Left cardiac atrium (tissue), 4 donors: ENCODE measurements at regions not wholly inside any gene's neighbourhood (a gene's known extent, or its start where the extent isn't known, plus 50 kb on each side); places are given as distances from the start of the nearest gene placed in this dataset.

Experiments
- ATAC-seq, 2 donors: fragments of 200-7000 bp; cut with Tn5 transposase; one replicate each; pipeline ENCODE4 v1.9.1; 2020; ENCODE audit warnings: mild to moderate bottlenecking in 2 of 2, moderate library complexity in 2 of 2
- DNase-seq: peaks from one replicate; pipeline ENCODE4 v3.0.0-alpha.2; 2020
- intact Hi-C, 2 donors: fragments of 100-400 bp; cut with DNase I; formaldehyde crosslinking; loops; one replicate each; pipeline versions ENCODE4 v1.14.1 to v1.15.1; 2022 to 2023
- donor health status: DM: no; HTN: yes; CAD: no.
- donor health status: DM: no; HTN: yes; CAD: no; lungs with severe emphysema.
- donor health status: DM: yes; HTN: yes; CAD: no.
- donor health status: Dilated cardiomyopathy.

DNA sequence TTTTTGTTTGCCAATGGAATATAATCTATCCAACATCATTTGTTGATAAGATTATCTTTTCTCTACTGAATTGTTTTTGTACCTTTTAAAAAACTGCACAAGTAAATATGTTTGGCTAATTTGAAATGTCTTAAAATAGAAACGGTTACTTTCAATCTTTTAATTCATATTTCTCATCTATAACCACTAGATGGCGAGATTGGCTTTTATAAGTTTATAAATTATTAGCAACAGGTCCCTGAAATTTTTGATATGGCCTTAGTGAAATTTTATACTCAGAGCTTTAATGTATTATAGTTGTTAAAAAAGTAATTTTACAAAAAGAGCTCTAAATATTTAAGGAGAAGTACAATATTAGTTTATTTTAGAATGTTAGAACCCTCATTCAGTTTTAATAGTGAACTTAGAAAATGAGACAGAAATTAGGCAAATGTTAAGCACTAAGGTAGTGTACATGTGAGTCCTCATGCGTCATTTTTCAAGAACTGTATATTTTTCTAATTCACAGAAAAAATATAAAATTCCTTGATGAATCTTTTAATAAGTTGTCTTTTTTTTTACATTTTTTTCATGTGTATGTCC is 592.5 kb downstream of the ARL4A start:
- ATAC-seq: no peak
- DNase-seq: no peak
- intact Hi-C loops: loop anchor here (2.0 to 10.0 kb wide), 3 partner anchors 1175 to 1413 kb away; no protein-coding TSS in a partner anchor

DNA sequence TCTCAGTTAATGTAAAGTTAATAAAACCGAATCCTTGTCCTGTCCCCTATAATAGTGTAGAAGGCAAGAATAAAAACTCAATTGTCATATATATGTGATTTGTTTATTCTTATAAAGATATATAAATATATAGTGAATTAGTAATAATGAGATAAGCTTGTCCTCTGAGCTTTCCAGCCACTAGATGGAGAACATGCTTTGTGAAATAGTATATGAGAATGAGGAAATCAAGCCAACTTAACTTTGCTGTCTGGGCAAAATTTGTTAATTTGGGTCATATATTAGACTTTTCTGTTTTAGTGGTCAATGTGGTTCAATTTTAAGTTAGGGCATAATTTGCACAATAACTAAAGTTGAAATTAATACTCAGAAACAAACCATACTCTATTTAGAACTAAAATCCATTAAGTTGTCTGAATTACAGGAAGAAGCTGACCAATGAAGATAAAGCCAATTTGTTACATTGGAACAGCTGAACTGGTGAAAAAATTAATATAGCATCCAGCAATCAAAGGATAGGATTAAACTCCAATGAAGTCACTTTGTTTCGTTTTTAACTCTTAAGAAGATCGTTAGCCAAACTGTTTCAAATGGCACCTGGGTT is 595.0 kb downstream of the ARL4A start:
- intact Hi-C loops: loop anchor here (5.0 to 10.0 kb wide), 2 partner anchors 1172 to 1410 kb away; no protein-coding TSS in a partner anchor
- DNase-seq (no peak), ATAC-seq (no peak)

DNA sequence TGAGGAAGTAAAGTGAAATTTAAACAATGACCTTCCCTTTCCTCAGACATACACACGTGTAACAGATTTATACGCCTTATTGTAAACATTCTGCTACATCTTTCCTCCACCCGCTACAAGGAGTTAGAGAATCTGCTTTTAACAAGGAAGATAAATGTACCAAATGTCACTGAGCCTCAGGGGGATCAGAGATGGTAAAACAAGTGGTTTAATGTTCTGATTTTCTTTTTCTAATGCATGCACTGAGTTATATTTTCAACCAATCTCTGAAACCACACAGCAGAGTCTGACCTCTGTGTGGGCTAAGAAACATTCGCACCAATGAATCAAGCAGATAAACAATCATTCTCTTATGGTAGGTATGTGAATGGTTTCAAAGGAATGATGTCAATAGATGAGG is 599.5 kb downstream of the ARL4A start:
- DNase-seq: no peak
- intact Hi-C loops: loop anchor here in 1 of 2 donors (10.0 kb wide), 1 partner anchor 1168 kb away; no protein-coding TSS in a partner anchor
- no peak for ATAC-seq

DNA sequence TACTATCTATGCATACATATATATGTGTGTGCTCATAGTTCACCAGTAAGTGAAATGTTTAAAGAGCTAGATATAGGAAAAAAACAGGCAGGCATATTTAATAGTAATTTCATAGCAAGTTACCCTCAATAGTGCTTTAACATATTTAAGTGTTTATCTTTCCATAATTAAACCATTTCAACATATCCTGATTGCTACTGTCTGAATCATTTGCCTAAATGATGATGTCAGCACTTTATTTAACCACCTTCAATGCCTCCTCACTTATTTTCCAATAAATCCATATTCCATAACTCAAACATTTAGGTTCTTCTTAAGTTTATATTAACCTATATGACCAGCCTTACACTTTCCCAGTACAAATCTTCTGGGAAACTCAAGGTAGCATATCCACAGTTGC is 601.1 kb downstream of the ARL4A start:
- DNase-seq (no peak), ATAC-seq (no peak)
- intact Hi-C loops: loop anchor here in 1 of 2 donors (10.0 kb wide), 1 partner anchor 1166 kb away; no protein-coding TSS in a partner anchor

DNA sequence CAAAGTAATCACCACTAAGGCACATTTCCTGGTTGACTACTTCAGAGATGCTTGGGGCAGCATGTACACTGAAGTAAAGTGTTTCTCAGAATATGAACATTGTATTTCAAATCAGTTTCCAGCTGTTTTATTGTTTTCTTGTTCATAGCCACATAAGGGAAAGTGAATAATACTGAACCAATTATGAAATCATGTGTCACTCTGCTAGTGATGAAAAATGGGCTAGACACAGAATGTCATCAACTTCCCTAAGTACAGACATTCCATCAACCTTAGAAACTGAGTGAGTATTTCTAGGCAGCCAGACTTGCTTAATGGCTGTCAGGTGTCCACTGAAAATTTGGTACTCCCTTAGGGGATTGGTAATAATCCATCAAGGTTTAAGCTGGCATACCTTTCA is 603.5 kb downstream of the ARL4A start:
- intact Hi-C loops: no loop called here
- ATAC-seq (no peak), DNase-seq (no peak)

DNA sequence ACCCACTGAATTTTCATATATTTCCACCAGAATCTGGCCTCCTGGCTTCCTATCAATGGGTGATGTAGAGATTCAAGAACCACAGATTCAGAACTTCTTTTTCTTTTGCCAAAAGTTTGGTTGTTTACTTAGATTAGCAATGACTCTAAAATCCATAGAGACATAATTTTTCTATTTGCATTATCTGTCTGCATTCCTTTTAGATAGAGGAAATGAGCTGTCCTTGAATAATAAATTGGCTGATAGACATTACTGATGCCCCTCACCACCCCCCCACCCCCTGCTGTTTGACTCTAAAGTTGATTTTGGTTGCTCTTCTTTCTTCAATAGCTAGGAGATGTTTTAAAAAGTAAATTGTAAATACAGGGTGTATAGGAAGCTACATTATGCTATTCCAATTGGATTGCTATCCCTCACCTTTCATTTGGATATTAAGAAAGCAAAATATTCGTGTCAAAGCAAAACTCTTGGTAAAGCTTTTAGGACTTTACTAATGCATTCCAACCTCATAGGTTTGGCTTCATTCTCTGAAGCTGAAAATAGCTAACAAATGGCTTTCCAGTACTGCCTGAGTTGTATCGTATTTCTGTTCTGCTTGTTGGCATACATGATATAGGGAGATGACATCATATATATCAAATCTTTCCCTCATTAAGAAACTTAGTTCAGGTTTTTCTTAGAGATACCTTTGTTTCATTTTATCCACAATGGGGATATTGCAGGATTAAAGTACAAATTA is 606.0 kb downstream of the ARL4A start:
- intact Hi-C loops: no loop called here
- no peak for ATAC-seq
- no peak for DNase-seq

DNA sequence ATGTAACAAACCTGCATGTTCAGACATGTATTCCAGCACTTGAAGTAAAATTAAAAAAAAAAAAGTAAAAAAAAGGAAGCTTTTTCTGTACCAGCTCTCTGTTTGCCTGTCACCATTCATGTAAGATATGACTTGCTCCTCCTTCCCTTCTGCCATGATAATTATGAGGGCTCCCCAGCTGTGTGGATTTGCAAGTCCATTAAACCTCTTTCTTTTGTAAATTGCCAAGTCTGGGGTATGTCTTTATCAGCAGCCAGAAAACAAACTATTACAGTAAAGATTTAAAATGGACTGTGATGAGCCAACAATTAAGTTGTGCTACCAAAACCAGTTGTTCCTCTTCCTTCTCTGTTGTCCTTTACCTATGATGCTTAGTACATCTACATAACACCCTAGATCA is 619.6 kb downstream of the ARL4A start:
- DNase-seq: no peak
- intact Hi-C loops: no loop called here
- ATAC-seq: no peak

DNA sequence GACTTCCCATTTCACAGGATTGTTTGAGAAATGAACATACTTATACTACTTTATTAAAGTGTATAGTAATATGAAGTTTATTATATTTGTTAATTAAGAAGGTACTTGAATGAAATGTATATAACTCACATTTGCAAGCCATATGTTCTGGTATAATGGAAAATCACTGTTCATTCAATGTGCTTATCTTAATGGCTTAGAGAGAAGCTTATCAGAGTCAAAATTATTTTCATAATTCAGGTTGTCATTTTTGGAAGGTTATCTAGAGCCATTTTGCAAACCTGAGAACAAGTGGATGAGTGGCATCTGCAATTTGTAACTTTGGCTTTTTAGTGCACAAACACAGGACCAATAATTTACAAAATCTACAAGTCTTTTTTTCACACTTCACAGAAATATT is 621.0 kb downstream of the ARL4A start:
- ATAC-seq (no peak), DNase-seq (no peak)
- intact Hi-C loops: no loop called here

DNA sequence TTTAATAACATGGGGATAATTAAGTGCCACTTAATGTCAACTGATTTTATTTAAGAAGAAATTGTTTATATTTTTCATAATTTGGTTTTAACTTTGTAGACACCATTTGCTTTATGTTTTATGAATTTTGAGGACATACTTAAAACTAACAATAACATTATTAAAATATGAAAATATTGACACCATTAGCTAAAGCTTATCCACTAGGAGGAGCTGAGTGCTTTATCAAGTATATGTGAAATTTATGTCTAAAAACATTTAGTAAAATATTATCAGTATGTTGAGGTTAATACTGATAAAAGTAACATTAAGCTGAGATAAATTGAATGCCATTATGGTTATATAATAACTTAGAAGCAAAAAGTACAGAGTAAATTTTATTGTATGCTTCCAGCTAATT is 622.1 kb downstream of the ARL4A start:
- DNase-seq (no peak), ATAC-seq (no peak)
- intact Hi-C loops: no loop called here

DNA sequence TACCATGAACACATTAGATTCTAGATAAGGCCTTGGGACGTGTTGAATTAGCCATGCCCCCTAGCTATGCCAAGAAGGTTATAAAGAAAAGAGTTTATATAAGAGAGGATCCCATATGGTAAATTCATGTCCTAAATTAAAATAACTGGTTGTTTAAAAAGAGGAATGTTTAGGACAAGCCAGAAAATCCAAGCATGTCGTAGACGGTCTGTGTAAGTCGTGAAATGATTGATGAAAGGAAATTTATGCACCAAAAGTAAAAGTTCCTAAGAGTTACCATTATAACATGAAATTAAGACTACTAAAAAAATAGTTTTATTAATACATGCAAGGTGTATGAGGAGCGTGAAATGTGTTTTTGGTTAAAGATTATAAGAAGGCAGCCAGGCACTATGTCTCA is 624.9 kb downstream of the ARL4A start:
- ATAC-seq: no peak
- no peak for DNase-seq
- intact Hi-C loops: no loop called here

DNA sequence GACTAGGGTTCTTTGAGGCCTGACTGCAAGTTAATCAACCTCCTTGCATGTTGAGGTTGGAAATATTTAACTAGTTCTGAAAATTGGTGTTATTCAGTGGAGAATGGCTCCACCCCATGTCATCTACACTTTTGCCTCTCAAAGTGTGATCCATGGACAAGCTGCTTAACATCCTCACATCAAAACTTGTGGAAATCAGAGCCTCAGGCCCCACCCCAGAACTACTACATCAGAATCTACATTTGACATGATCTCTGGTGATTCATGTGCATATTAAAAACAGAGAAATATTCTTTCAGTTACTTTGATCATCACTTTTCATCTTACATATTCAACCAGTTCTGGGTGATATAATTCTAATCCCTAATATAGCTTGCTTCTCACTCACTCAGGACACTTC is 632.9 kb downstream of the ARL4A start:
- intact Hi-C loops: no loop called here
- no peak for DNase-seq
- no peak for ATAC-seq

DNA sequence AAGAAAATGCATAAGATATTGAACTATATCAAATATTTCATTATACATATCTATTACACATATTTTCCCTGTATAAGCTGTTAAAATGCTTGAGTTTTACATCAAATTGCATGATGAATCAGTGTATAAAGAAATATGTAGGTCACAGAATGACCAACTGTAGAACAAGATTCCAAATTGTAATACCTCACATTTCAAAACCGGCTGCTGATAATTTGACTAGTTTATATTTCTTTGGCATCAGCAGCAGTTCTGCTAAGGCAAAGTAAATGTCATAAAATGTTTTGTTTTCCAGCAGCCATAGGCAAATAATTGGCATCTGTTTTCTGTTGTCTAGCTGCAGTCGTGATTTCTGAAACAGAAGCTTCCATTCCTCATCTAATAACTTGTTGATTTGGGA is 633.9 kb downstream of the ARL4A start:
- intact Hi-C loops: no loop called here
- ATAC-seq (no peak), DNase-seq (no peak)

DNA sequence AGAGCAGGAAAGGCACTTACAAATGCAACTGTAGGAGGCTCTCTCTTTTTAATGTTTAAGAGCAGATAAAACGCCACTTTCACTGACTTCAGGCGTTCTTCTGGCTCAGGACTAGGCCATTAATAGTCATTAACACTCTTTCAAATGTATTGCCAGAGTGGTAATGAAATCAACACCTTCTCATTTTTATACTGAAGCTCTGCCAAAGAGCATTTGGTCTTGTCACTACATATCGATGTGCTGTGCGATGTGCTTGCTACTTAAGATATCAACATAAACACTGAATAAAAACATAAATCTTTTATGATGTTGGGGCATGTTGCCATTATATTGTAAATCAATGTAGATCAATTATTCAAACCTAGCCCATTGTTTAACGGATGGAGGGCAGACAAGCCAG is 634.7 kb downstream of the ARL4A start:
- DNase-seq (no peak), ATAC-seq (no peak)
- intact Hi-C loops: no loop called here

DNA sequence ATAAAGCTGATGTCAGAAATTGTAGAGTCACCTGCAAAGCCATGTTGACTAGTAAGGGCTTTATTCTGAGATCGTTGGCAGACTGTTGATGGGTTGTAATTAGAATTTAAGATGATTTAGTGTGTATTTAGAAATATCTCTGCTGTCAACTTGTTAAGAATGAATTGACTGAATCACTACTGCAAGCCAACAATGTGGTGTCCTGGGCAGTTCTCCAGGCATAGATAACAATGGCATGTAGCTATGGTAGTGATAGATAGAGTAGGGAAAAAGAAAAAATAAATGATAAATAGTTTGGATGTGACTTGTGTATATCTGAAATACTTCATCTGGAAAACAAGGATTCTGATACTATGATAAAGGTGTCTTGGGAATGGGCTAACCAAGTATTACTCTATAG is 640.2 kb downstream of the ARL4A start:
- DNase-seq: no peak
- no peak for ATAC-seq
- intact Hi-C loops: no loop called here

DNA sequence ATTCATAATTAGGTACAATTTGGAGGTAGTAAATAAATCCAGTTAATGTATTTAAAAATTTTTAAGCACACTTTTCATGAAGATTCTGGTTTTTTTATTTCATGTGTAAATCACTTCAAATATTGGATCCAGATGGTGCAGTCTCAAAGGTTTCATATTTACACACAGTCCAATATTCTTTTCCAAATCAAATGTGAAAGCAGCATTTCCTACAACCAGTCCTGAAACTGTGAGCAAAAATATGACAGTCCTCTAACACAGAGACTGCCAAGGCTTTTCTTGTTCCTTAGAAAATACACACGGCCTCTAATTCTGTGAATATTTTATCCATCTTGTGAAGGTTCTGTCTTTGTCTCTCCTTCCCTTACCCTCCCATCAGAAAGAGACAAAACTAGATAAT is 645.9 kb downstream of the ARL4A start:
- ATAC-seq (no peak), DNase-seq (no peak)
- intact Hi-C loops: no loop called here

DNA sequence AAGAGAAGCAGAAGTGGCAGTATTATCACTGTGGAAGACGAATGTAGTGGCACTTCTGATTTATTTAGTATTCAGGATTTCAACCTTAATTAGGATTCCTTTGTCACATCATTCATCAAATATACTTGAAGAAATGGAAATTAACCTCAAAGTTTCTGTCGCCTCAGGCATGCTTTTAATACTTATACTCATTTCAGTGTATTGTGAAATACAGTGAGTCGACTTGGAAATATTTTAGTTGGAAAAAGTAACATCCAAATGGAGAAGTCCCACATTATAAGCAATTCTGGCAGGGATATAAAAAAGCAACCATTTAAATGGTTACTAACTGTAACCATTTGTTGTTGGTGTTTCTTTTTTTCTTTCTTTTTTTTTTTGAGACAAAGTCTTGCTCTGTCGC is 648.8 kb downstream of the ARL4A start:
- DNase-seq: no peak
- ATAC-seq: no peak
- intact Hi-C loops: no loop called here

DNA sequence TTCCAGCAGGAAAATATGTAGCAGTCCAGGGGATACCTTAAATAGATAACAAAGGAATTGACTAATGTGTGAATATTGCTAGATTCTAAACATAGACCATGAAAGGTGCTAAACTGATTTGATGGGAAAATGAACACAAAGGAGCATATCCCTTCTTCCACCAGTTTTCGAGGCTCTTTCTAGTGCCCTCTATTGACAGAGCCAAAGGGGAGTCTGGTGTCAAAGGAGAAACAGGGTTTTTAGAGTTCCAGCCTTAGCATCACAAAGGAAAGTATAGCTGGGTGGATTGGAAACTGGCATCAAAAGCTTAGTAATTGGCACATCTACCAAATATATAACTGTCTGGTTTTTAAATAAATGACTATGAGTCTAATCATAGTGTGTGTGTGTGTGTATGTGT is 636.8 kb downstream of the ETV1 start:
- intact Hi-C loops: no loop called here
- DNase-seq (no peak), ATAC-seq (no peak)

DNA sequence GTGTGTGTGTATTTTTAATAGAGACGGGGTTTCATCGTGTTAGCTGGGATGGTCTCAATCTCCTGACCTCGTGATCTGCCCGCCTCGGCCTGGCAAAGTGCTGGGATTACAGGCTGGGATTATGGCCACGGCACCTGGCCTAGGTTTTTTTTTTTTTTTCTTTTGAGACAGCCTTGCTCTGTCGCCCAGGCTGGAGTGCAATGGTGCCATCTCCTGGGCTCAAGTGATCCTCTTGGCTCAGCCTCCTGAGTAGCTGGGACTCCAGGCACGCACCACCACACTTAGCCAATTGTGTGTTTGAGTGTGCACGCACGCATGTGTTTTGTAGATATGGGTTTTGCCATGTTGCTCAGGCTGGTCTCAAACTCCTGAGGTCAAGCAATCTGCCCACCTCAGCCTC is 629.8 kb downstream of the ETV1 start:
- no peak for DNase-seq
- intact Hi-C loops: no loop called here
- ATAC-seq: no peak

DNA sequence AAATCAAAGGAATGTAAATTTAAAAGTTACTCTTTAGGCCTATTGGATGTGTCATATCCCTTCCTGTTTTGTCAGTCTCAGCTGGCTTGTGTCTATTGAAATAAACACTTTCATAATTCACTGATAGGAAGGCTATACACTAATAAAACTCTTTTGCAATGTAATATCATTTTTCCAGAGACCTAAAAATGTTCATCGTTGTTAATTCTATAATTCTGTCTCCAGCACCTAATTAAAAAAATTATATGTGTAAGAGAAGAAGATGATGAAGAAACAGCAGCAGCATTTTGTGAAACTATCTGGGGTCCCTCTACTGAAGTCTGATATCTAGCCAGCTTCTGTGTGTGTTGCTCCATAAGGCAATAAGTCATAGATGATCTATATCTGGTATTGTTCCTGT is 602.7 kb downstream of the ETV1 start:
- intact Hi-C loops: no loop called here
- DNase-seq: no peak
- ATAC-seq: no peak

DNA sequence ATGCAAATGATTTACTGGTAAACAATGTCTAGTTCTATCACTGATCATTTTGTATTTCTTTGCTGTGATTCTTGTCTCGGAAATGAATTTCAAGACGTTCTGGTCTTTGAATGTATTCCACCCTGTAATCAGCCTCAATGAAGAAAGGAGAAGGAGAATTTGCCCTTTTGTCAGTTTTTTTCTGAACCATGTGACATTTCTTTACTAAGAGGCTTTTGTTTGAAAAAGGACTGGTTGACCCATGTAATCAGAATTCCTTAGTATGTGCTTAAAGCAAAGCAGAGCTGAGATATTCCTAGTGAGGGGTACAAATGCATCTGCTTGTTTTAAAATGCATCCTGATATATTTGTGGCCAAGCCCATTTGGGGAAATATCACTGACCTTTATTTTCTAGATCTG is 581.6 kb downstream of the ETV1 start:
- DNase-seq (no peak), ATAC-seq (no peak)
- intact Hi-C loops: no loop called here

DNA sequence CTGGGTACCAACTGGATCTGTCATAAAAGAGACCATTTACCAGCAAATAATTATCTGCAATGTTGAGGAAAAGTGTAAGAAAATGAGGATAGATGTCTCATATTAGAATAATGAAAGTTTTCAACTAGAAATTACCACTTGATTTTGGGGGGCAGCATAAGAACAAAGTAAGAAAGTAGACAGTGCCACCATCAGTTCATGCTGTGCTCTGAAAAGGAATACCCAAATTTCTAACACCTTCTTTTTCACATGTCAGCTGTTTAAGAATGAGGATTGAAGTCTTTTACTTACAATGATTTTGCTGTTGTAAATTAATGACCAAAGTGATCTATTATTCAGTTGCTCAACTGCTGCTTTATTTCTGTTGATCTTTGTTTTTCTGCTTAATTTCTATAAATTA is 578.3 kb downstream of the ETV1 start:
- intact Hi-C loops: no loop called here
- DNase-seq (no peak), ATAC-seq (no peak)
